ENCODE measurements at regions not wholly inside any gene's neighbourhood (a gene's known extent, or its start where the extent isn't known, plus 50 kb on each side); places are given as distances from the start of the nearest gene placed in this dataset.
"Not testable (repeated sequence)": the region's sequence is repeated elsewhere in the genome, so short reads cannot be mapped to it uniquely, and the experiment has no call there.

DNA sequence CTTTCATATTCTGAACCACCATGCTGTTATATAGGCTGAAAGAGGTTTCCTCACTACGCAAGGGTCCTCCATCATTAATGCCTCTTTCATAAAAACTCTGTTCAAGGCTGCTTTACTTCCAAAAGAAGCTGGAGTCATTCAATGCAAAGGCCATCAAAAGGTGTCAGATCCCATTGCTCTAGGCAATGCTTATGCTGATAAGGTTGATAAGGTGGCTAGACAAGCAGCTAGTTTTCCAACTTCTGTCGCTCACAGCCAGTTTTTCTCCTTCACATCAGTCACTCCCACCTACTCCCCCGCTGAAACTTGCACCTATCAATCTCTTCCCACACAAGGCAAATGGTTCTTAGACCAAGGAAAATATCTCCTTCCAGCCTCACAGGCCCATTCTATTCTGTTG lies 676.2 kb downstream of the TLE1 start:
- TF ChIP-seq, protein P1, sequence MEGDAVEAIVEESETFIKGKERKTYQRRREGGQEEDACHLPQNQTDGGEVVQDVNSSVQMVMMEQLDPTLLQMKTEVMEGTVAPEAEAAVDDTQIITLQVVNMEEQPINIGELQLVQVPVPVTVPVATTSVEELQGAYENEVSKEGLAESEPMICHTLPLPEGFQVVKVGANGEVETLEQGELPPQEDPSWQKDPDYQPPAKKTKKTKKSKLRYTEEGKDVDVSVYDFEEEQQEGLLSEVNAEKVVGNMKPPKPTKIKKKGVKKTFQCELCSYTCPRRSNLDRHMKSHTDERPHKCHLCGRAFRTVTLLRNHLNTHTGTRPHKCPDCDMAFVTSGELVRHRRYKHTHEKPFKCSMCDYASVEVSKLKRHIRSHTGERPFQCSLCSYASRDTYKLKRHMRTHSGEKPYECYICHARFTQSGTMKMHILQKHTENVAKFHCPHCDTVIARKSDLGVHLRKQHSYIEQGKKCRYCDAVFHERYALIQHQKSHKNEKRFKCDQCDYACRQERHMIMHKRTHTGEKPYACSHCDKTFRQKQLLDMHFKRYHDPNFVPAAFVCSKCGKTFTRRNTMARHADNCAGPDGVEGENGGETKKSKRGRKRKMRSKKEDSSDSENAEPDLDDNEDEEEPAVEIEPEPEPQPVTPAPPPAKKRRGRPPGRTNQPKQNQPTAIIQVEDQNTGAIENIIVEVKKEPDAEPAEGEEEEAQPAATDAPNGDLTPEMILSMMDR (IDR thresholded peaks at IDR 0.05) = not testable (repeated sequence)
- not testable (repeated sequence) for TF ChIP-seq POLR2A (IDR thresholded peaks at IDR 0.05)

Measured in body of pancreas (tissue), 4 donors.